DND-41 (cell line): ENCODE measurements at regions not wholly inside any gene's neighbourhood (a gene's known extent, or its start where the extent isn't known, plus 50 kb on each side); places are given as distances from the start of the nearest gene placed in this dataset.

ENCODE experiments used
- CTCF ChIP-seq: IDR thresholded peaks from 2 replicates; pipeline ENCODE4 v1.5.1; 2012; ENCODE audit warnings: borderline replicate concordance, low read length, moderate library complexity, mild to moderate bottlenecking; ENCODE audit not compliant: poor library complexity, severe bottlenecking; ENCODE audit errors: extremely low read depth
- EZH2 ChIP-seq: IDR thresholded peaks from 3 replicates; pipeline ENCODE4 v1.6.1; 2012; ENCODE audit warnings: borderline replicate concordance, low read depth, mild to moderate bottlenecking, moderate library complexity, low read length, inconsistent platforms; ENCODE audit not compliant: severe bottlenecking

DNA sequence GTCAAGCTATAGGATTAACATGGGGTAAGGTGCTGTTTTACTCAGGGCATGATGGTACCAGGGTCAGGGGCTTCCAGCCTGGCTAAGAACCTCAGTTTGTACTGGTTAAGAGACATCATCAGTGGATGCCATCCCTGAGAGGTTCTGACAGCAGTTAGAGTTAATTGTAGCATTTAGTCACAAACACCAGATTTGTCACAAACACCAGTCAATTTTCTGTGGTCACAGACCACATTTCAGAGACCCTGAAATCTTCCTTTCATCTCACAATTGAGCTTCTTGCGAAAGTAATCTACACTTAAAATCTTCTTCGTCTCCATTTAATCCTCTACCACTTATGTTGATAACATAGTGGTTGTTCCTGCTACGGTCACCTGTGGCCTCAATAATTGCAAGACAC lies 143.0 kb upstream of the EGLN3 start:
- TF ChIP-seq CTCF: no peak
- no peak for TF ChIP-seq EZH2
